Lower lobe of right lung (tissue), 2 donors: ENCODE measurements at regions not wholly inside any gene's neighbourhood (a gene's known extent, or its start where the extent isn't known, plus 50 kb on each side); places are given as distances from the start of the nearest gene placed in this dataset.
"Not testable (repeated sequence)": the region's sequence is repeated elsewhere in the genome, so short reads cannot be mapped to it uniquely, and the experiment has no call there.

Source experiments
- ATAC-seq, 2 donors: fragments of 200-7000 bp; cut with Tn5 transposase; one replicate each; pipeline ENCODE4 v1.9.1; 2020 to 2022; ENCODE audit warnings: mild to moderate bottlenecking in 2 of 2, moderate library complexity in 2 of 2
- DNase-seq: peaks from one replicate; pipeline ENCODE4 v3.0.0-alpha.2; 2020
- H3K27ac ChIP-seq: fragments of 200-600 bp; one replicate; pipeline ENCODE4 v1.8.0; 2022
- H3K27me3 ChIP-seq: fragments of 200-600 bp; one replicate; pipeline ENCODE4 v1.8.0; 2022; ENCODE audit warnings: low read depth
- H3K36me3 ChIP-seq: fragments of 200-600 bp; one replicate; pipeline ENCODE4 v1.8.0; 2022; ENCODE audit warnings: mild to moderate bottlenecking
- H3K4me1 ChIP-seq: fragments of 200-600 bp; one replicate; pipeline ENCODE4 v1.8.0; 2022
- H3K4me3 ChIP-seq: fragments of 200-600 bp; one replicate; pipeline ENCODE4 v1.8.0; 2022; ENCODE audit warnings: mild to moderate bottlenecking
- H3K9me3 ChIP-seq: fragments of 200-600 bp; one replicate; pipeline ENCODE4 v1.8.0; 2022
- CTCF ChIP-seq: fragments of 200-600 bp; IDR thresholded peaks from one replicate; pipeline ENCODE4 v1.8.0; 2022; ENCODE audit warnings: antibody characterized with exemption, mild to moderate bottlenecking
- intact Hi-C: fragments of 100-400 bp; cut with DNase I; formaldehyde crosslinking; loops from one replicate; pipeline ENCODE4 v1.11.0; 2022
- donor health status: DM: no; HTN: yes; CAD: no; lungs with severe emphysema.

GRCh38 chr5:105163547-105163946, 1601.0 kb upstream of the NUDT12 start:
- DNase-seq, result no peak
- no peak for ATAC-seq

GRCh38 chr5:105162557-105162956, 1600.0 kb upstream of the NUDT12 start:
- H3K27ac ChIP-seq, H3K27me3 ChIP-seq, ATAC-seq, H3K36me3 ChIP-seq, intact Hi-C loops, H3K4me1 ChIP-seq, H3K9me3 ChIP-seq, H3K4me3 ChIP-seq, DNase-seq: not testable (repeated sequence)

More at GRCh38 chr5:105163547-105163946, 1601.0 kb upstream of the NUDT12 start:
- no peak overlapping the region for H3K27ac ChIP-seq
- no peaks in the 10 kb centered on the region for H3K4me1 ChIP-seq
- intact Hi-C loops, result no loop called here
- H3K9me3 ChIP-seq, result no peaks in the 10 kb centered on the region
- H3K4me3 ChIP-seq, result no peak overlapping the region
- no peaks in the 10 kb centered on the region for H3K27me3 ChIP-seq
- H3K36me3 ChIP-seq, result no peaks in the 10 kb centered on the region
- TF ChIP-seq CTCF, result no peak

- TF ChIP-seq CTCF, result no peak
- H3K27me3 ChIP-seq, result no peaks in the 10 kb centered on the region
- no peak for ATAC-seq
- DNase-seq, result no peak
- H3K4me3 ChIP-seq, result no peak overlapping the region
- H3K36me3 ChIP-seq, result no peaks in the 10 kb centered on the region
- intact Hi-C loops, result no loop called here
- no peaks in the 10 kb centered on the region for H3K4me1 ChIP-seq
- H3K9me3 ChIP-seq, result no peaks in the 10 kb centered on the region
- no peak overlapping the region for H3K27ac ChIP-seq
Observed at GRCh38 chr5:105158526-105158925, 1595.9 kb upstream of the NUDT12 start.

GRCh38 chr5:105150323-105150722, 1587.7 kb upstream of the NUDT12 start:
- Histone ChIP-seq H3K9me3 (no peaks in the 10 kb centered on the region), H3K4me1 (no peaks in the 10 kb centered on the region), H3K36me3 (no peaks in the 10 kb centered on the region), H3K4me3 (no peak overlapping the region), H3K27me3 (no peaks in the 10 kb centered on the region), H3K27ac (no peak overlapping the region)
- no peak for ATAC-seq
- DNase-seq, result no peak
- TF ChIP-seq CTCF, result no peak
- intact Hi-C loops, result no loop called here

GRCh38 chr5:105146867-105147266, 1584.3 kb upstream of the NUDT12 start:
- H3K27me3 ChIP-seq, result no peaks in the 10 kb centered on the region
- H3K4me3 ChIP-seq, result no peak overlapping the region
- H3K4me1 ChIP-seq, result no peaks in the 10 kb centered on the region
- no peak for DNase-seq
- no peaks in the 10 kb centered on the region for H3K9me3 ChIP-seq
- TF ChIP-seq CTCF, result no peak
- H3K36me3 ChIP-seq, result no peaks in the 10 kb centered on the region
- intact Hi-C loops, result no loop called here
- ATAC-seq, result no peak
- no peak overlapping the region for H3K27ac ChIP-seq

GRCh38 chr5:105145152-105145551, 1582.6 kb upstream of the NUDT12 start:
- no peak for ATAC-seq
- Histone ChIP-seq H3K27ac (no peak overlapping the region), H3K4me3 (no peak overlapping the region), H3K27me3 (no peaks in the 10 kb centered on the region), H3K9me3 (no peaks in the 10 kb centered on the region), H3K4me1 (no peaks in the 10 kb centered on the region), H3K36me3 (no peaks in the 10 kb centered on the region)
- DNase-seq, result no peak
- no peak for TF ChIP-seq CTCF
- intact Hi-C loops, result no loop called here
